ENCODE measurements at regions not wholly inside any gene's neighbourhood (a gene's known extent, or its start where the extent isn't known, plus 50 kb on each side); places are given as distances from the start of the nearest gene placed in this dataset.

DNA sequence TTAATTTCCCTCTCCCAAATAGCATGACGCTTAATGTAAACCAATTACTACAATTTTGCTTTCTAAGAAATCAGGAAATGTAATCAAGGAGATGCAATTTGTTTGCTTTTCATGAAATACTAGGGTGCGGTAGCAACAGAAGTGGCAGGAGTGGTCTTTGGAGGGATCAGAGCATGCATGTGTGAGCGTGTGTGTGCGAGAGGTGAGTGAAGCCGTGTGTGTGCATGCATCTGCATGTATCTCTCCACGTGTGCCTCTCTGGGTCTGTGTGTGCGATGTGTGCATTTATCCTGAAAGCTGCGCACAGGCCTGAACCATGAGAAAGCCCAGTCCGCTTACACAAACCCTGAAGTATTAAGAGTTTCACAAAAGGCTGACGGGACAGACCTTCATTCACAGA lies 249.8 kb upstream of the C1orf174 start:
- Histone ChIP-seq H3K27ac (no peak overlapping the region), H3K36me3 (no peaks in the 10 kb centered on the region), H3K9me3 (no peaks in the 10 kb centered on the region), H3K4me1 (no peaks in the 10 kb centered on the region), H3K27me3 (peaks cover 0 to 43% (median 0%) of the 10 kb centered on the region in 3 donors), H3K4me3 (no peak overlapping the region)
- TF ChIP-seq EP300 (IDR thresholded peaks at IDR 0.05) (no peak), POLR2AphosphoS5 (IDR thresholded peaks at IDR 0.05) (no peak), POLR2A (IDR thresholded peaks at IDR 0.05) (no peak)
- TF ChIP-seq, protein P1, sequence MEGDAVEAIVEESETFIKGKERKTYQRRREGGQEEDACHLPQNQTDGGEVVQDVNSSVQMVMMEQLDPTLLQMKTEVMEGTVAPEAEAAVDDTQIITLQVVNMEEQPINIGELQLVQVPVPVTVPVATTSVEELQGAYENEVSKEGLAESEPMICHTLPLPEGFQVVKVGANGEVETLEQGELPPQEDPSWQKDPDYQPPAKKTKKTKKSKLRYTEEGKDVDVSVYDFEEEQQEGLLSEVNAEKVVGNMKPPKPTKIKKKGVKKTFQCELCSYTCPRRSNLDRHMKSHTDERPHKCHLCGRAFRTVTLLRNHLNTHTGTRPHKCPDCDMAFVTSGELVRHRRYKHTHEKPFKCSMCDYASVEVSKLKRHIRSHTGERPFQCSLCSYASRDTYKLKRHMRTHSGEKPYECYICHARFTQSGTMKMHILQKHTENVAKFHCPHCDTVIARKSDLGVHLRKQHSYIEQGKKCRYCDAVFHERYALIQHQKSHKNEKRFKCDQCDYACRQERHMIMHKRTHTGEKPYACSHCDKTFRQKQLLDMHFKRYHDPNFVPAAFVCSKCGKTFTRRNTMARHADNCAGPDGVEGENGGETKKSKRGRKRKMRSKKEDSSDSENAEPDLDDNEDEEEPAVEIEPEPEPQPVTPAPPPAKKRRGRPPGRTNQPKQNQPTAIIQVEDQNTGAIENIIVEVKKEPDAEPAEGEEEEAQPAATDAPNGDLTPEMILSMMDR (IDR thresholded peaks at IDR 0.05), result no peak
- DNase-seq, result no peak
- intact Hi-C loops (cut with DNase I; ENCODE audit: low total_unique reads), result no loop called here
- 61 to 80% (median 69%) methylated on average over 10 of the region's 10 CpGs for WGBS, 5 donors

GRCh38 chr1:4150262-4150661 lies 250.2 kb upstream of the C1orf174 start:
- Histone ChIP-seq H3K4me3 (no peak overlapping the region), H3K9me3 (no peaks in the 10 kb centered on the region), H3K27me3 (peaks cover 0 to 43% (median 0%) of the 10 kb centered on the region in 3 donors), H3K4me1 (no peaks in the 10 kb centered on the region), H3K36me3 (no peaks in the 10 kb centered on the region), H3K27ac (no peak overlapping the region)
- WGBS, 5 donors, result 14 to 43% (median 32%) methylated on average over 1 to 7 of the region's 7 CpGs; no CpG with 5 or more reads in 1 of the 5 donors
- intact Hi-C loops (cut with DNase I; ENCODE audit: low total_unique reads), result no loop called here
- no peak for DNase-seq
- TF ChIP-seq EP300 (IDR thresholded peaks at IDR 0.05) (no peak), POLR2A (IDR thresholded peaks at IDR 0.05) (no peak), POLR2AphosphoS5 (IDR thresholded peaks at IDR 0.05) (no peak)
- TF ChIP-seq, protein P1 (IDR thresholded peaks at IDR 0.05), result no peak

GRCh38 chr1:4152266-4152665 lies 252.2 kb upstream of the C1orf174 start:
- intact Hi-C loops (cut with DNase I; ENCODE audit: low total_unique reads), result no loop called here
- H3K27me3 ChIP-seq, result peaks cover 0 to 45% (median 0%) of the 10 kb centered on the region in 3 donors
- no peaks in the 10 kb centered on the region for H3K4me1 ChIP-seq
- no peak for TF ChIP-seq EP300 (IDR thresholded peaks at IDR 0.05)
- TF ChIP-seq, protein P1 (IDR thresholded peaks at IDR 0.05), result no peak
- TF ChIP-seq POLR2A (IDR thresholded peaks at IDR 0.05), result no peak
- no peak for TF ChIP-seq POLR2AphosphoS5 (IDR thresholded peaks at IDR 0.05)
- 70 to 87% (median 78%) methylated on average over 8 to 11 of the region's 11 CpGs for WGBS, 5 donors
- H3K36me3 ChIP-seq, result no peaks in the 10 kb centered on the region
- no peak overlapping the region for H3K4me3 ChIP-seq
- no peaks in the 10 kb centered on the region for H3K9me3 ChIP-seq
- H3K27ac ChIP-seq, result no peak overlapping the region
- no peak for DNase-seq

GRCh38 chr1:4153571-4153970 lies 253.5 kb upstream of the C1orf174 start:
- DNase-seq, result no peak
- WGBS, 5 donors, result 82 to 96% (median 87%) methylated on average over 4 to 5 of the region's 5 CpGs
- intact Hi-C loops (cut with DNase I; ENCODE audit: low total_unique reads), result no loop called here
- Histone ChIP-seq H3K36me3 (no peaks in the 10 kb centered on the region), H3K27ac (no peak overlapping the region), H3K4me1 (no peaks in the 10 kb centered on the region), H3K27me3 (peaks cover 0 to 33% (median 0%) of the 10 kb centered on the region in 3 donors), H3K9me3 (no peaks in the 10 kb centered on the region), H3K4me3 (no peak overlapping the region)
- TF ChIP-seq POLR2AphosphoS5 (IDR thresholded peaks at IDR 0.05), result no peak
- TF ChIP-seq POLR2A (IDR thresholded peaks at IDR 0.05), result no peak
- TF ChIP-seq, protein P1 (IDR thresholded peaks at IDR 0.05), result no peak
- no peak for TF ChIP-seq EP300 (IDR thresholded peaks at IDR 0.05)
